ENCODE measurements at regions not wholly inside any gene's neighbourhood (a gene's known extent, or its start where the extent isn't known, plus 50 kb on each side); places are given as distances from the start of the nearest gene placed in this dataset.
"Not testable (repeated sequence)": the region's sequence is repeated elsewhere in the genome, so short reads cannot be mapped to it uniquely, and the experiment has no call there.

- not testable (repeated sequence) for H3K27me3 ChIP-seq (ENCODE audit: insufficient read depth, low read length); H3K9me3 ChIP-seq (ENCODE audit: insufficient read depth, low read depth, low read length); H3K4me3 ChIP-seq (ENCODE audit: low read length); H3K9ac ChIP-seq (ENCODE audit: low read depth, low read length); H3K36me3 ChIP-seq (ENCODE audit: insufficient read depth, low read length); H3K27ac ChIP-seq (ENCODE audit: low read depth, low read length)
- H3K4me1 ChIP-seq (ENCODE audit: insufficient read depth, low read length): peaks cover 14% of the 10 kb centered on the region
- 96% methylated on average over 5 of the region's 5 CpGs for WGBS
Measured at GRCh38 chrX:73911946-73912345, 59.4 kb upstream of the XIST start.

- not testable (repeated sequence) for H3K9me3 ChIP-seq (ENCODE audit: insufficient read depth, low read depth, low read length); H3K27ac ChIP-seq (ENCODE audit: low read depth, low read length); H3K27me3 ChIP-seq (ENCODE audit: insufficient read depth, low read length); H3K36me3 ChIP-seq (ENCODE audit: insufficient read depth, low read length); H3K4me3 ChIP-seq (ENCODE audit: low read length); H3K9ac ChIP-seq (ENCODE audit: low read depth, low read length); H3K4me1 ChIP-seq (ENCODE audit: insufficient read depth, low read length)
- 85% methylated on average over 2 of the region's 2 CpGs for WGBS
Measured at GRCh38 chrX:73905749-73906374, 53.3 kb upstream of the XIST start.

- H3K4me3 ChIP-seq (ENCODE audit: low read length): no peak overlapping the region
- no peaks in the 10 kb centered on the region for H3K36me3 ChIP-seq (ENCODE audit: insufficient read depth, low read length)
- H3K27ac ChIP-seq (ENCODE audit: low read depth, low read length): no peak overlapping the region
- H3K9me3 ChIP-seq (ENCODE audit: insufficient read depth, low read depth, low read length): 0 out of 2 replicates have a peak, but pooled peaks cover 6% of the 10 kb centered on the region
- H3K4me1 ChIP-seq (ENCODE audit: insufficient read depth, low read length): no peaks in the 10 kb centered on the region
- 94% methylated on average over 3 of the region's 3 CpGs for WGBS
- no peak overlapping the region for H3K9ac ChIP-seq (ENCODE audit: low read depth, low read length)
- H3K27me3 ChIP-seq (ENCODE audit: insufficient read depth, low read length): no peaks in the 10 kb centered on the region
Measured at GRCh38 chrX:73903941-73904340, 51.4 kb upstream of the XIST start.
